Keratinocyte (primary cell): ENCODE measurements at regions not wholly inside any gene's neighbourhood (a gene's known extent, or its start where the extent isn't known, plus 50 kb on each side); places are given as distances from the start of the nearest gene placed in this dataset.

Experiments used
- CTCF ChIP-seq, 3 experiments: IDR thresholded peaks in 1 of 3; conservative IDR thresholded peaks in 1 of 3; optimal IDR thresholded peaks in 1 of 3; 2 replicates in 2 of 3; 3 replicates in 1 of 3; pipeline versions ENCODE3 to v1.5.1; 2011; ENCODE audit warnings: low read length in 3 of 3, mild to moderate bottlenecking in 3 of 3, moderate library complexity in 2 of 3, control low read depth in 1 of 3, inconsistent platforms in 1 of 3; ENCODE audit not compliant: insufficient read depth in 2 of 3; ENCODE audit errors: extremely low read depth in 1 of 3
- EZH2 ChIP-seq: IDR thresholded peaks from one replicate; pipeline ENCODE4 v1.6.1; 2012; ENCODE audit warnings: inconsistent platforms, mild to moderate bottlenecking, low read length, moderate library complexity

DNA sequence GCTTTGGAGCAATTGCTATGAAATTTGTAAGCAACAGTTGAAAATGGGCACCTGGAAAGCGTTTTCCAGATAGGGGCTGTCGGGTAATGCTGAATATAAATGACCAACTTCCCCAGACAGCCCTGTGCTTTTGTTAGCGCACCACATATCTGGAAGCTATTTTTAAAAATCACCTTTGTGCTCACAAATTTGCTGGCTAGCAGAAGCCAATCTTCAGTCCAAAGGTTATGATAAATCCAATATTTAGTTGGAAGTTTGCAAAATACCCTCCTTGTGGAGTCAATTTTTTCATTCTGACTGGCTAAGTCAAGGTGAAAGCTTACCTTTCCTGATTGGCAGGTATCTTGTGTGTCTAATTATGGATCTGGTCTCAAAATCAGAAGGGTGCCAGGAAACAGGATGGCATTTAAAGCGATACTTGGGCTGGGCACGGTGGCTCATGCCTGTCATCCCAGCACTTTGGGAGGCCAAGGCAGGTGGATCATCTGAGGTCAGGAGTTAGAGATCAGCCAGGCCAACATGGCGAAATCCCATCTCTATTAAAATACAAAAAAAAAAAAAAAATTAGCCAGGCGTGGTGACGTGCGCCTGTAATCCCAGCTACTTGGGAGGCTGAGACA is 124.1 kb upstream of the AJAP1 start:
- TF ChIP-seq EZH2: no peak
- no peak for TF ChIP-seq CTCF (optimal IDR thresholded peaks at IDR 0.05 in 1 of 3, IDR thresholded peaks at IDR 0.05 in 1 of 3, conservative IDR thresholded peaks at IDR 0.05 in 1 of 3; ENCODE audit: extremely low read depth in 1 of 3, insufficient read depth in 2 of 3, low read length in 3 of 3)
